NCI-H2081 (cell line): ENCODE measurements at regions not wholly inside any gene's neighbourhood (a gene's known extent, or its start where the extent isn't known, plus 50 kb on each side); places are given as distances from the start of the nearest gene placed in this dataset.

Source experiments
- DNase-seq, 2 experiments: peaks; one replicate each; lab custom pipeline; 2025; lab: John Stamatoyannopoulos, UW

- DNase-seq, result no peak
Measured at GRCh38 chr1:67616394-67616985, 68.5 kb upstream of the GADD45A start.

GRCh38 chr1:67618285-67619018 lies 66.5 kb upstream of the GADD45A start:
- DNase-seq, result no peak

DNA sequence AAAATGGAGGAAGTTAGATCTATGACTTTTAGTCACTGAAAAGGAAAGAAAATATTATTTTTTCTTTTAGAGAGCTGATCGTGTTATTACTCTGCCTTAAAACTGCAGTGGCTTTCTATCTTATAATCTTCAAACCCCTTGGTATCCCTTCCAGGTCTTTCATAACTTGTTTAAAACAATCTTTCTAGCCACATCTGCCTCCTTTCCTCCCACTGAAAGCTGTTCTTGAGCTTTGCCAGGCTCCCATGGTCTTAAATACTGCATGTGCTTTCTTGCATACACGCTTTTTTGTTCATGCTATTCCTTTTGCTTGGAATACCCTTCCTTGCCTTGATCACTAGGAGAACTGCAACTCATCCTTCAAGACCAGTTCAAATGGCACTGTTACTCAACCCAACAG lies 65.9 kb upstream of the GADD45A start:
- no peak for DNase-seq

- DNase-seq, result no peak
Measured at GRCh38 chr1:67623906-67624305, 61.1 kb upstream of the GADD45A start.

GRCh38 chr1:67624680-67625079 lies 60.3 kb upstream of the GADD45A start:
- no peak for DNase-seq

DNA sequence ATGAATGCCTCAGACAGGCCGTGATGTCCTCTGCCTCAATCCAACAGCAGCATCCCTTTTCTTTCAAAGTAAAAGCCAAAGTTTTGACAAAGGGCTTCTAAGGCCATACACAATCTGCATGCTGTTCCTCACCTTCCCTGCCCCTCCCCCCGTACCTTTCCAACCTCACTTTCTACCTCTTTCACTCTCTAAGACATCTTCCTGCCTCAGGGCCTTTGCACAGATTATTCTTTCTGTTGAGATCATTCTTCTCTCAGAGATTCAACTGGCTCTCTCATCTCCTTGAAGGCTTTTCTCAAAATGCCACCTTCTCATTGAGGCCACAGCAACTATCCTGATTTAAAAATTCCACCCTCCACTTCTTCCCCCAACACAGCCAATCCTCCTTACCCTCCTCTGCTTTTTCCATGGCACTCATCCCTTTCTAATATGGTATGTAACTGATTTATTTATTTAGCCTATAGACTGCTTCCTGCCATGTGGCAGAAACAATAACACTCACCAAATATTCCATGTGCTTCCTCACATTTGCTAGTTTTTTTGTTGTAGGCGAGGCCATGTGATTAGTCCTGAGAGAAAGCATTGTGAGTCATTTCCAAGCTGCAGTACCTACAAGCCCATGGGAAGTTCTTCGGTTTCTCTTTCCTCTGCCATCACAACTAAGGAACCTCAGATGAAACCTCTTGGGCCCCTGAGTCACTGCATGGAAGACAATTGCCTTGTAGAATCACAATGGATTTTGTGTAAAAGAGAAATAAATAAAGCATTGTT lies 58.7 kb upstream of the GADD45A start:
- no peak for DNase-seq

DNA sequence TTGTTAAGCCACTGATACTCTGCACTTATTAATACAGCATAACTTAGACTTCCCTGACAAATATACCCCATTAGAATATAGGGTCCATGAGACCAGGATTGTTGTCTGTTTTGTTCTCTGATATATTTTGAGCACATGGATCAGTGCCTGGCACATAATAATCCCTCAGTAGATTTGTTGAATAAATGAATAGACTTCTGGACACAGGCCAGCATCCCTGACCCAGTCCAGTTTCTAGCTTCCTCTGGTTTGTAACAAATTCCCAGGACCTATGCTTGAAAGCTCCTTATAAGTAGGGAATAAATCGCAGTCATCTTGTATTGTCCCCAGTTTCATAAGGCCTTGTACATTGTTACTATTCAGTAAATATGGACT lies 58.2 kb upstream of the GADD45A start:
- DNase-seq, result no peak

DNA sequence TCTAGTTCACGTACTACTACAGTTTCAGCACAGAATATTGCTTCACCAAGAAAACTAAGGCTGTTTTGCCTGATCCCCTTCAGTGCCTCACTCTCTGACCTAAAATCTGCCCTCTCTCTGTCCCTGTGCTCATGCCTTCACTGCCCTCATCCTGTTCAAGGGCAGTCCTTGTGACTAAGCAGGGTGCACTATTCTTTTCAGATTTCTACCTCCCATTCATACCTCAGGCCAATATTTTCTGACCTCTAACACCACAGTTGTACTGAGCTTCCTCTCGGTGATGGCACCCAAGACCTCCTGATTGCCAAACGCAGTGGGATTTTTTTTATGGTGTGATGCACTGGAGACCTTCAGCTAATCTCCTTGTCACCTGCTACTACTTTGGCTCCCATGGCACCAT lies 57.7 kb upstream of the GADD45A start:
- no peak for DNase-seq

DNA sequence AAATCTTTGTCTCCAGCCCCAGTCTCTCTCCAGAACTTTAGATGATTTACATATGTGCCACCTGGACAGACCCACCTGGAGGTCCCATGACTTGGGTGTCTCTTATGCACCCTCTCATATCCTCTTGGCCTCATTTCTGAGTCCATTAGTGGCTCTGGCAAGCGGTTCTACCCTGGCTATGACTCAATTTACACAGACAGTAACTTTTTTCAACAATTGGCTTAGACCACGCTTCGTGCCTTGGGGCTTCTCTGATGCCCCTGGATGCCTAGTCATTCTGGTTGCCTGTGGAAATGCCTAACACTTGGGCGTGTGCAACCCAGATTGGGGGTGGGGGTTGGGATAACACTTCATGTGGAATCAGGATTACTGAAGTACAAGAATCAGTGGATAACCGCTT lies 57.1 kb upstream of the GADD45A start:
- DNase-seq, result no peak

DNA sequence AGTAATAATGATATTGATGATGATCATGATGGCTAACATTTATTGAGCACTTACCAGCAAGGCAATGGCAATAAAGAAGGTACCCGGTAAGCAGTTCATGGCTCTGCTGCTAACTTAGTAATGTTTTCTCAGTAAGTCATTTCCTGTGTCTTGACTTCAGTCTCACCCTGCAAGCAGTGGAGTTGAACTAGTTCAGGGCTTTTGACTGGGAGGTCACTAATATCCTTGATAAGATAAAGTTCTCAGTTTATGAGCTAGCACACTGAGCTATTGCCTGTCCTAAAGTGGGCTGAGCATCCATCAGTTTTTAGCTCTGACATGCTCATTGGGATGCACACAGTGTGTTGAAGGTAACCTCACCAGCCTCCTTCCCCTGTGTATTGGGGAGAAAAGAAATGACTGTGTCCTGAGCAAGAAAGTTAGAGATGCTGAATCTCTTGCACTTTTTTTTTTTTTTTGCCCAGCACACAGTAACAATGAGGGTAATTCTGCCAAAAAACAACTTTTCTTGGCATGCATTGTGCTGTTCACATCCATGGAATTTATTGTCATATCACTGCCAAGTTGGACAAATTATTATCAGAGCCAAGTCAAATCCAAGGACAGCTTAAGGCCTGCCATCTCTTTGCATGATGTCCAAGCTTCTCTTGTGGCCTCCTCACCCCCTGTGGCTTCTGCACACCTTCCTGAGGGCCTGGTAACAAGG lies 55.5 kb upstream of the GADD45A start:
- DNase-seq, result no peak

DNA sequence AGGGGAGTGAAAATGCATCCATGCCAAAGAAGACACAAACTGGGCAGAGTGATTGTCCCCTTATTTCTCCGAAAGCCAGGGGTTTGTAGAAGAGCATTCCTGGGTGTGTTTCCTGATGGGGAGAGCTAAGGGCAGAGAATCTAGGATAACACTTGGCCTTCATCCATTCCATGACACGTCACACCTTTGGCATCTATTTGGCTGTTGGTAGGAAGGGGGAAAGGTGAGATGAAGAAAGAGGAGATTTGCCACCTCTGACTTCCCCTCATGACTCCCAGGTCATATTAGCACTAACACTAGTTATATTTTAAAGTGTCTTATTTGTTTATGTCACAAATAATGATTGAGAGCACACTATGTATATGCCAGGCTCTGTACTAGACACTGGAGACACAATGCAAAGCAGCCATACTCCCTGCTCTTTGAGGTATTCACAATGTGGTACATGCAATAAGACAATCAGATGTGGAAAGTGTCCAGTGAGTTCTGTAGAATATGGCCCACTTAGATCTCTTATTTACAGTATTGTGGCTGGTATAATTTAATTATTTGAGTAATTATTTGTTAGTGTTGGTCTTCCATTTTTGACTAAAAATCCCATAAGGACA lies 54.5 kb upstream of the GADD45A start:
- DNase-seq, result no peak

GRCh38 chr1:67632356-67632755 lies 52.6 kb upstream of the GADD45A start:
- DNase-seq, result no peak

- no peak for DNase-seq
Measured at GRCh38 chr1:67632811-67633655, 52.0 kb upstream of the GADD45A start.

- no peak for DNase-seq
Measured at GRCh38 chr1:67634396-67634935, 50.5 kb upstream of the GADD45A start.

DNA sequence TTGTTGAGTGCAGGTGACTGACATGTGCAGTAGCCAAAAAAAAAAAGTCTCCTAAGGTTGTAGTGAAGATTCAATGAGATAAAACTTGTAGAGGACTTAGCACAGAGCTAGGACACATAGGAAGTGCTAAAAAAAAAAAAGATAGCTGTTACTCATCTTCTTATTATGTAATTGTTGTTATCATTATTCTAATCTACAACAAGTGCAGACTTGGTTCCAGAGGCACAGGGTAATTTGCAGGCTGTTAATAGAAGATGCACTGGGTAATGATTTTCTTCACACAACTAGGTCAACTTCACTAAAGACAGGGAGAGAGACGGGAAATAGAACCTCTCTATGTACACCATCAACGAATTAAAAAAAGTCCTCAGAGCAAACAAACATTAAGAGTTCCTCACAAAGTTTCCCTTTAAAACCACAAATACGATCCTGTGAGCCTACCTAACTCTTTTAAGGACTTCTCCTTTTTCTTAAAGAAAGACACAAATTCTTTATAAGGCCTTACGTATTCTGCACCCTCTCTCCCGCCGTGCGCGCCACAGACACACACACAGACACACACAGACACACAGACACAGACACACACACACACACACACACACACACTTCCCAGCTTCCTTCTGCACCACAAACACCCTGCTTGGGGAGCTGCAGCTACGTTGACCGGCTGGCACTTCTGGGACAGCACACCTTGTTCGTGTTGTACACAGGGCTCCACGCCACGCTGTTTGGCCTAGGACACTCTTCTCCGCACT lies 49.8 kb upstream of the GADD45A start:
- DNase-seq, result no peak
